ENCODE measurements at regions not wholly inside any gene's neighbourhood (a gene's known extent, or its start where the extent isn't known, plus 50 kb on each side); places are given as distances from the start of the nearest gene placed in this dataset.
"Not testable (repeated sequence)": the region's sequence is repeated elsewhere in the genome, so short reads cannot be mapped to it uniquely, and the experiment has no call there.

DNA sequence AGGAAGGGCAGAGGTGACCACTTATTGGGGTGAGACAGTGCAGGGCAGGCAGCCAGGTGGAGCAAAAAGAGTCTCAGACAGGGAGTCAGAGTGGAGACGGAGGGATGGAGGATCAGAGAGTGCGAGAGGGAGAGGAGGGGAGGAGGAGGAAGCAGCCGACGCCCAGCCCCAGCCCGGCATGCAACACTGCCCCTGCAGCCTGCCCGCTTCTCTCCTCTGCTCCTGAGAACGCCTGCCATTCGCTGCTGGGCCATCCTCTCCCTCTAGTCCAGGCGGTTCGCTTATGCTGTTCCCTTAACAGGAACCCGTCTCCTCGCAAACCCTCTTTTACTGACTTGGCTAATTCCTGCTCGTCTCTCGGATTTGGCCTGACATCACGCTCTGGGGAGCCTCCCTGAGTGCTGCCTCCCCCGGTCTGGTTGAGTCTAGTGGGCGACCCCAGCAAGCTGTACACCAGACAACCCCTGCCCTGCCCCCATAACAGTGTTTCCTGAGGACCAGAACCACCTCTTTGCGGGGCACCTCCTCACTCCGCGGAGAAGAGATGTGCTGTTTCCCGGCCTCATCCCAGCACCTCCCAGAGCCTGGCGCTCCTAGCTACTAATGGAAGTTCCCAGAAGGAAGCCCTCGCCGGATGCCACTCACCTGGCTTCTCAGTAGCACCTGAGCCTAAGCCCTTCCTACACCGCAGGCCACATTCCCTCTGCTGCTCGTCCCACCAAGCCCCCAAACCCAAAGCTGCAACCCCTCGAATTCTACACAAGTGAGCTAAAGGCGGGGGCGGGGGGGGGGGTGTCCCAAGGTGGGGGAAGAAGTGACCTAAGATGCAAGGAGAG lies 61.2 kb upstream of the CCL1 start:
- Histone ChIP-seq H3K4me3 (no peak overlapping the region), H3K27ac (no peak overlapping the region), H3K9me3 (no peaks in the 10 kb centered on the region), H3K36me3 (no peaks in the 10 kb centered on the region), H3K4me1 (ENCODE audit: insufficient read depth) (no peaks in the 10 kb centered on the region), H3K27me3 (no peaks in the 10 kb centered on the region)
- 5 to 6% (median 5%) methylated on average over 29 of the region's 29 CpGs for WGBS, 3 donors
- TF ChIP-seq CTCF (IDR thresholded peaks at IDR 0.05) (no peak), EP300 (IDR thresholded peaks at IDR 0.05) (no peak), POLR2A (IDR thresholded peaks at IDR 0.05) (no peak)
- no peak for DNase-seq
- intact Hi-C loops (cut with DNase I): loop anchor here in 3 of 4 donors (5.0 to 10.0 kb wide), 4 partner anchors 211 to 701 kb away; partner anchors contain the start of genes FNDC8 (in 1 of the 3) and RAD51D (in 1 of the 3)

- not testable (repeated sequence) for H3K27ac ChIP-seq; H3K27me3 ChIP-seq; H3K9me3 ChIP-seq; H3K36me3 ChIP-seq; H3K4me1 ChIP-seq (ENCODE audit: insufficient read depth); DNase-seq; H3K4me3 ChIP-seq
- intact Hi-C loops (cut with DNase I): loop anchor here in 3 of 4 donors (5.0 to 10.0 kb wide), 4 partner anchors 211 to 701 kb away; partner anchors contain the start of genes FNDC8 (in 1 of the 3) and RAD51D (in 1 of the 3)
- 78 to 82% (median 80%) methylated on average over 6 to 7 of the region's 7 CpGs for WGBS, 3 donors
Observed at GRCh38 chr17:34423315-34423714, 60.3 kb upstream of the CCL1 start.

GRCh38 chr17:34420900-34421299 lies 57.9 kb upstream of the CCL1 start:
- TF ChIP-seq POLR2A (IDR thresholded peaks at IDR 0.05): no peak
- no peak for TF ChIP-seq EP300 (IDR thresholded peaks at IDR 0.05)
- no peak for TF ChIP-seq CTCF (IDR thresholded peaks at IDR 0.05)
- 56 to 64% (median 60%) methylated on average over 3 of the region's 3 CpGs for WGBS, 3 donors
- intact Hi-C loops (cut with DNase I): loop anchor here in 3 of 4 donors (2.0 to 10.0 kb wide), 5 partner anchors 214 to 704 kb away; partner anchors contain the start of genes FNDC8 (in 2 of the 3) and RAD51D (in 1 of the 3)

DNA sequence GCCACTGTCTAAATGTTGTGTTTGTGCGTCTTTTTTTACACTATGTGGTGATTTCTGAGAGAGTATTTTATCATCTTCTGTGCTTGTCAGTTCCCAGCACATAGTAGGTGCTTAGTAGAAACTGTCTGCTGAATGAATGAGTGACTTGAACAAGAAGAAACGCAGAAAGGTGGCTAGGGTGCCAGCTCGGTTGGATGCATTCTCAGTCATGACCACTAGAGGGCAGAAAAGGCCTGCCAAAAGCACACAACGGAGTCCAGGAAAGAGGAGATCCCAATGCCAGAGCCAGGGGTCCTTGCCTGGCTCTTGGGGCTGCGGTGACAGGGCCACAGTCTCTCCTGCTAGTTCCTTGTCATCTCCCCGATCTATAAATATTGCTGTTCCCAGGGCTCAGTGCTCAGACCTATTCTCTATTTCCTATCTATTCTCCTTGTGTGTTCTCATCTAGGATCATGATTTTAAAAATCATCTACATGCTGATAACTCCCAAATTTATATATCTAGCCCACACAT lies 57.3 kb upstream of the CCL1 start:
- H3K4me1 ChIP-seq (ENCODE audit: insufficient read depth): no peaks in the 10 kb centered on the region
- H3K36me3 ChIP-seq: no peaks in the 10 kb centered on the region
- DNase-seq: peak; percentile 29 to 68 (median 66)
- no peaks in the 10 kb centered on the region for H3K9me3 ChIP-seq
- no peak overlapping the region for H3K27ac ChIP-seq
- intact Hi-C loops (cut with DNase I): loop anchor here in 3 of 4 donors (2.0 to 10.0 kb wide), 5 partner anchors 214 to 704 kb away; partner anchors contain the start of genes FNDC8 (in 2 of the 3) and RAD51D (in 1 of the 3)
- WGBS, 3 donors: 1 to 3% (median 3%) methylated on average over 6 of the region's 6 CpGs
- TF ChIP-seq POLR2A (IDR thresholded peaks at IDR 0.05): no peak
- TF ChIP-seq CTCF (IDR thresholded peaks at IDR 0.05): peak; percentile 75 to 77 (median 75)
- no peaks in the 10 kb centered on the region for H3K27me3 ChIP-seq
- no peak overlapping the region for H3K4me3 ChIP-seq

More at GRCh38 chr17:34420900-34421299, 57.9 kb upstream of the CCL1 start:
- DNase-seq: no peak
- Histone ChIP-seq H3K4me1 (ENCODE audit: insufficient read depth) (no peaks in the 10 kb centered on the region), H3K27ac (no peak overlapping the region), H3K4me3 (no peak overlapping the region), H3K27me3 (no peaks in the 10 kb centered on the region), H3K9me3 (no peaks in the 10 kb centered on the region), H3K36me3 (no peaks in the 10 kb centered on the region)
